Testis (tissue), 2 donors: ENCODE measurements at regions not wholly inside any gene's neighbourhood (a gene's known extent, or its start where the extent isn't known, plus 50 kb on each side); places are given as distances from the start of the nearest gene placed in this dataset.

ENCODE experiments used
- DNase-seq: peaks from one replicate; pipeline ENCODE4 v3.0.0-alpha.2; 2019
- H3K27ac ChIP-seq, 2 donors: fragments of 200-600 bp; sonication (generic); one replicate each; pipeline ENCODE4 v1.5.1; 2019
- H3K27me3 ChIP-seq: fragments of 200-600 bp; sonication (generic); one replicate; pipeline ENCODE4 v1.5.1; 2019
- H3K36me3 ChIP-seq: fragments of 200-600 bp; sonication (generic); one replicate; pipeline ENCODE4 v1.5.1; 2017; ENCODE audit warnings: low read depth; ENCODE audit errors: missing control alignments
- H3K4me1 ChIP-seq: fragments of 200-600 bp; sonication (generic); one replicate; pipeline ENCODE4 v1.5.1; 2019
- H3K4me3 ChIP-seq, 2 donors: fragments of 200-600 bp; sonication (generic); one replicate each; pipeline ENCODE4 v1.5.1; 2017 to 2019
- H3K9me3 ChIP-seq: fragments of 200-600 bp; sonication (generic); one replicate; pipeline ENCODE4 v1.5.1; 2017
- CTCF ChIP-seq, 3 experiments: fragments of 450-650 bp in 2 of 3; fragments of 200-600 bp in 1 of 3; sonication (generic) in 1 of 3; IDR thresholded peaks; one replicate each; pipeline ENCODE4 v1.5.1; 2016 to 2019; ENCODE audit warnings: antibody characterized with exemption in 3 of 3, mild to moderate bottlenecking in 2 of 3, moderate library complexity in 1 of 3
- POLR2A ChIP-seq: fragments of 450-650 bp; IDR thresholded peaks from one replicate; pipeline ENCODE4 v1.6.1; 2017; ENCODE audit warnings: antibody characterized with exemption, mild to moderate bottlenecking, moderate library complexity
- WGBS, 2 donors: methylation state at CpG; one replicate each; pipeline ENCODE4 v1.1.5; 2018; 5-methylcytosine and 5-hydroxymethylcytosine counted together
- intact Hi-C: fragments of 100-400 bp; cut with DNase I; formaldehyde crosslinking; loops from one replicate; pipeline ENCODE4 v1.15.1; 2023; ENCODE audit warnings: low total_unique reads

GRCh38 chr4:79209081-79209480 is 116.8 kb downstream of the NAA11 start:
- TF ChIP-seq POLR2A (no peak), CTCF (IDR thresholded peaks at IDR 0.05) (no peak)
- Histone ChIP-seq H3K27me3 (no peaks in the 10 kb centered on the region), H3K4me3 (no peak overlapping the region), H3K9me3 (no peaks in the 10 kb centered on the region), H3K27ac (no peak overlapping the region), H3K36me3 (no peaks in the 10 kb centered on the region), H3K4me1 (no peaks in the 10 kb centered on the region)
- intact Hi-C loops = no loop called here
- 64 to 84% methylated on average over 3 of the region's 3 CpGs for WGBS, 2 donors
- no peak for DNase-seq

GRCh38 chr4:79207281-79207680 is 118.6 kb downstream of the NAA11 start:
- no peak for DNase-seq
- Histone ChIP-seq H3K9me3 (no peaks in the 10 kb centered on the region), H3K27ac (no peak overlapping the region), H3K36me3 (no peaks in the 10 kb centered on the region), H3K27me3 (no peaks in the 10 kb centered on the region), H3K4me3 (no peak overlapping the region), H3K4me1 (no peaks in the 10 kb centered on the region)
- intact Hi-C loops = no loop called here
- TF ChIP-seq CTCF (IDR thresholded peaks at IDR 0.05) (no peak), POLR2A (no peak)

DNA sequence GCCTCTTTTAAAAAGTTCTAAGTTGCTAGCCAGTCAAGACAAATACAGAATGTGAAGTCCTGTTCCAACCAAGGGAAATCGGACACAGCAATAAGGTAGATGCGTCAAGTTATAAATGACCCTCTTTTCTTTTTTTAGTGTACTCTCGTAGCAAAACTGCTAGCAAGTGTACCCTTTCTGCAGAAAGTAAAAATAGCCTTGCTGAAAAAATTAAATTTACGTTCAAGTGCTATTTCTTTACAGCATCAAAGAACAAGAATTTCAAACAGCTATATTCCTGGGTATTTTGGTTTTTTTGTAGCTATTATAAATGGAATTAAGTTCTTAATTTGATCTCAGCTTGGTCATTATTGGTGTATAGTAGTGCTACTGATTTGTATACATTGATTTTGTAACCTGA is 119.2 kb downstream of the NAA11 start:
- Histone ChIP-seq H3K27ac (no peak overlapping the region), H3K4me1 (no peaks in the 10 kb centered on the region), H3K4me3 (no peak overlapping the region), H3K9me3 (no peaks in the 10 kb centered on the region), H3K36me3 (no peaks in the 10 kb centered on the region), H3K27me3 (no peaks in the 10 kb centered on the region)
- no peak for DNase-seq
- intact Hi-C loops = no loop called here
- WGBS, 2 donors = 94 to 95% methylated on average over 4 of the region's 4 CpGs
- no peak for TF ChIP-seq CTCF (IDR thresholded peaks at IDR 0.05)
- no peak for TF ChIP-seq POLR2A

GRCh38 chr4:79205121-79205520 is 120.7 kb downstream of the NAA11 start:
- 82 to 95% methylated on average over 3 of the region's 3 CpGs for WGBS, 2 donors
- no peak for DNase-seq
- Histone ChIP-seq H3K36me3 (no peaks in the 10 kb centered on the region), H3K9me3 (no peaks in the 10 kb centered on the region), H3K27me3 (no peaks in the 10 kb centered on the region), H3K27ac (no peak overlapping the region), H3K4me3 (no peak overlapping the region), H3K4me1 (no peaks in the 10 kb centered on the region)
- intact Hi-C loops = no loop called here
- TF ChIP-seq POLR2A (no peak), CTCF (IDR thresholded peaks at IDR 0.05) (no peak)

DNA sequence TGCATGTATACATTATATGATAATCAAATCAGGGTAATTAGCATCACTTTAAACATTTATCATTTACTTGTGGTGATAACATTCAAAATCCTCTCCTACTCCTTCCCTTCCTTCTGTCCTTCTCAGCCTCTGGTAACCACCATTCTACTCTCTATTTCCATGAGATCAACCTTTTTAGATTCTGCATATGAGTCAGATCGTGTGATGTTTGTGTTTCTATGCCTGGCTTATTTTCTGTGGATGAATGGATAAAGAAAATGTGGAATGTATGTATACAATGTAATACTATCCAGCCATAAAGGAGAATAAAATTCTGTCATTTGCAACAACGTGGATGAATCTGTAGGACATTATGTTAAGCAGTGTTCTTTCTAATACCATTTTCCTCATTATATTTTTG is 123.9 kb downstream of the NAA11 start:
- H3K36me3 ChIP-seq = no peaks in the 10 kb centered on the region
- no peak overlapping the region for H3K4me3 ChIP-seq
- 75 to 90% methylated on average over 2 of the region's 2 CpGs for WGBS, 2 donors
- no peak for DNase-seq
- no peaks in the 10 kb centered on the region for H3K4me1 ChIP-seq
- intact Hi-C loops = no loop called here
- no peak overlapping the region for H3K27ac ChIP-seq
- H3K27me3 ChIP-seq = no peaks in the 10 kb centered on the region
- TF ChIP-seq CTCF (IDR thresholded peaks at IDR 0.05) (no peak), POLR2A (no peak)
- H3K9me3 ChIP-seq = no peaks in the 10 kb centered on the region
